ENCODE measurements at regions not wholly inside any gene's neighbourhood (a gene's known extent, or its start where the extent isn't known, plus 50 kb on each side); places are given as distances from the start of the nearest gene placed in this dataset.

DNA sequence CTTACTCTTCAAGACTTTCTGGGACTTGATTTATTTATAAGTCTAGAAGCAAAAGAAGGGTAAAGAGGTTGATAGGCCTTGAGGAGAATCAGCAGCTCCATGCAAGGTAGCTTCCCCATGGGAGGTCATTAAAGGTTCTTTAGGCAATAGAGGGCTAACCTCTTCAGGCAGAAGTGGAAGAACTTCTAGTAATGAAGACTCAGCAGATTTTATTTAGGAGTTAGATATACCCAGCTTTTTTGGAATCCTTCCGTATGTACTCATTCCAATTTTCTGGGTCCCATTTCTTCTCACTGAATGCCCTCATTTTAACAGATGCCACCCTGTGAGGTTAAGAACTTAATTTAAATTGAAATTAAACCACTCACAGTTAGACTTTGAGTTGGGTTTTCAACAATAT is 565.6 kb downstream of the LRFN5 start:
- no peak for TF ChIP-seq CTCF (conservative IDR thresholded peaks at IDR 0.05; ENCODE audit: low read depth, low read length)
- Histone ChIP-seq H3K4me2 (no peak overlapping the region), H2AFZ (ENCODE audit: low read depth) (no peak overlapping the region), H3K27ac (no peak overlapping the region), H3K4me3 (IDR thresholded peaks at IDR 0.05; ENCODE audit: insufficient read depth, low read depth, low read length) (no peak overlapping the region), H3K36me3 (ENCODE audit: insufficient read depth) (no peaks in the 10 kb centered on the region), H3K79me2 (ENCODE audit: insufficient read depth, low read depth) (no peaks in the 10 kb centered on the region), H4K20me1 (ENCODE audit: insufficient read depth) (no peaks in the 10 kb centered on the region), H3K9ac (no peak overlapping the region), H3K27me3 (ENCODE audit: insufficient read depth, low read depth) (no peaks in the 10 kb centered on the region), H3K4me1 (ENCODE audit: low read depth, poor library complexity, severe bottlenecking) (no peaks in the 10 kb centered on the region)

- H3K4me3 ChIP-seq (IDR thresholded peaks at IDR 0.05; ENCODE audit: insufficient read depth, low read depth, low read length) = no peak overlapping the region
- no peaks in the 10 kb centered on the region for H3K79me2 ChIP-seq (ENCODE audit: insufficient read depth, low read depth)
- no peak overlapping the region for H3K9ac ChIP-seq
- no peaks in the 10 kb centered on the region for H4K20me1 ChIP-seq (ENCODE audit: insufficient read depth)
- no peaks in the 10 kb centered on the region for H3K4me1 ChIP-seq (ENCODE audit: low read depth, poor library complexity, severe bottlenecking)
- H2AFZ ChIP-seq (ENCODE audit: low read depth) = no peak overlapping the region
- no peaks in the 10 kb centered on the region for H3K27me3 ChIP-seq (ENCODE audit: insufficient read depth, low read depth)
- no peak for TF ChIP-seq CTCF (conservative IDR thresholded peaks at IDR 0.05; ENCODE audit: low read depth, low read length)
- H3K27ac ChIP-seq = no peak overlapping the region
- no peak overlapping the region for H3K4me2 ChIP-seq
- H3K36me3 ChIP-seq (ENCODE audit: insufficient read depth) = no peaks in the 10 kb centered on the region
Observed at GRCh38 chr14:42163136-42163535, 556.5 kb downstream of the LRFN5 start.

- Histone ChIP-seq H3K4me3 (IDR thresholded peaks at IDR 0.05; ENCODE audit: insufficient read depth, low read depth, low read length) (no peak overlapping the region), H3K79me2 (ENCODE audit: insufficient read depth, low read depth) (no peaks in the 10 kb centered on the region), H3K4me2 (no peak overlapping the region), H3K36me3 (ENCODE audit: insufficient read depth) (no peaks in the 10 kb centered on the region), H4K20me1 (ENCODE audit: insufficient read depth) (no peaks in the 10 kb centered on the region), H2AFZ (ENCODE audit: low read depth) (no peak overlapping the region), H3K4me1 (ENCODE audit: low read depth, poor library complexity, severe bottlenecking) (no peaks in the 10 kb centered on the region), H3K9ac (no peak overlapping the region), H3K27ac (no peak overlapping the region), H3K27me3 (ENCODE audit: insufficient read depth, low read depth) (no peaks in the 10 kb centered on the region)
- TF ChIP-seq CTCF (conservative IDR thresholded peaks at IDR 0.05; ENCODE audit: low read depth, low read length) = no peak
Observed at GRCh38 chr14:42159138-42159537, 552.5 kb downstream of the LRFN5 start.

- no peaks in the 10 kb centered on the region for H4K20me1 ChIP-seq (ENCODE audit: insufficient read depth)
- H3K27ac ChIP-seq = peak overlapping the region; percentile 4; the same call in 1 of the 2 replicates
- H3K4me2 ChIP-seq = peak overlapping the region; percentile 57
- no peaks in the 10 kb centered on the region for H3K36me3 ChIP-seq (ENCODE audit: insufficient read depth)
- H3K27me3 ChIP-seq (ENCODE audit: insufficient read depth, low read depth) = no peaks in the 10 kb centered on the region
- no peak for TF ChIP-seq CTCF (conservative IDR thresholded peaks at IDR 0.05; ENCODE audit: low read depth, low read length)
- H3K79me2 ChIP-seq (ENCODE audit: insufficient read depth, low read depth) = no peaks in the 10 kb centered on the region
- no peak overlapping the region for H3K9ac ChIP-seq
- H2AFZ ChIP-seq (ENCODE audit: low read depth) = peak overlapping the region; percentile 27; the same call in 1 of the 2 replicates
- H3K4me1 ChIP-seq (ENCODE audit: low read depth, poor library complexity, severe bottlenecking) = peaks cover 24% of the 10 kb centered on the region
- no peak overlapping the region for H3K4me3 ChIP-seq (IDR thresholded peaks at IDR 0.05; ENCODE audit: insufficient read depth, low read depth, low read length)
Observed at GRCh38 chr14:42149609-42150261, 543.1 kb downstream of the LRFN5 start.

Measured in KMS-11 (cell line).